K562 (cell line): ENCODE measurements at regions not wholly inside any gene's neighbourhood (a gene's known extent, or its start where the extent isn't known, plus 50 kb on each side); places are given as distances from the start of the nearest gene placed in this dataset.
"Not testable (repeated sequence)": the region's sequence is repeated elsewhere in the genome, so short reads cannot be mapped to it uniquely, and the experiment has no call there.

Experiments
- CCAR2 ChIP-seq: fragments of 200-400 bp; formaldehyde crosslinking; IDR thresholded peaks from 2 replicates; pipeline ENCODE4 v1.6.1; 2017; ENCODE audit warnings: mild to moderate bottlenecking, low read depth, low read length
- CEBPB ChIP-seq: fragments of 450-650 bp; IDR thresholded peaks from 2 replicates; pipeline ENCODE4 v1.6.1; 2016; ENCODE audit warnings: missing genetic modification characterization, missing compliant biosample characterization
- KLF6 ChIP-seq: fragments of 250-450 bp; sonication (Bioruptor Pico); IDR thresholded peaks from 2 replicates; pipeline ENCODE4 v1.4.0; 2020; ENCODE audit warnings: mild to moderate bottlenecking, moderate library complexity, borderline replicate concordance
- NFE2L1 ChIP-seq: fragments of 450-650 bp; IDR thresholded peaks from 2 replicates; pipeline ENCODE4 v1.6.1; 2016; ENCODE audit warnings: missing genetic modification characterization, low read depth, mild to moderate bottlenecking, missing compliant biosample characterization, moderate library complexity, borderline replicate concordance
- PRPF4 ChIP-seq: fragments of 200-400 bp; formaldehyde crosslinking; IDR thresholded peaks from one replicate; pipeline ENCODE4 v1.6.1; 2017; ENCODE audit warnings: low read length, low read depth, mild to moderate bottlenecking; ENCODE audit not compliant: insufficient read depth, poor library complexity, severe bottlenecking
- SIN3A ChIP-seq, 2 experiments: fragments of 150-350 bp in 1 of 2; IDR thresholded peaks; 2 replicates each; pipeline ENCODE4 v1.6.1; 2011 to 2016; ENCODE audit warnings: borderline replicate concordance in 2 of 2, low read depth in 2 of 2, low read length in 2 of 2, mild to moderate bottlenecking in 2 of 2, moderate library complexity in 2 of 2; ENCODE audit not compliant: control insufficient read depth in 1 of 2
- SOX6 ChIP-seq: fragments of 450-650 bp; IDR thresholded peaks from 2 replicates; pipeline ENCODE4 v1.6.1; 2014; ENCODE audit warnings: mild to moderate bottlenecking
- TCF7 ChIP-seq: sonication (generic); IDR thresholded peaks from 2 replicates; pipeline ENCODE4 v1.6.1; 2016; ENCODE audit warnings: antibody characterized with exemption, borderline replicate concordance
- TF ChIP-seq, protein P1 (sequence below), 3 experiments: IDR thresholded peaks in 2 of 3; conservative IDR thresholded peaks in 1 of 3; 2 replicates each; pipeline ENCODE4 v1.5.1; 2011 to 2012; ENCODE audit warnings: low read length in 3 of 3, mild to moderate bottlenecking in 3 of 3, control low read depth in 2 of 3, improper control_type of control experiment in 1 of 3, inconsistent platforms in 1 of 3, low read depth in 1 of 3, mixed read lengths in 1 of 3, moderate library complexity in 1 of 3; ENCODE audit not compliant: insufficient read depth in 2 of 3

DNA sequence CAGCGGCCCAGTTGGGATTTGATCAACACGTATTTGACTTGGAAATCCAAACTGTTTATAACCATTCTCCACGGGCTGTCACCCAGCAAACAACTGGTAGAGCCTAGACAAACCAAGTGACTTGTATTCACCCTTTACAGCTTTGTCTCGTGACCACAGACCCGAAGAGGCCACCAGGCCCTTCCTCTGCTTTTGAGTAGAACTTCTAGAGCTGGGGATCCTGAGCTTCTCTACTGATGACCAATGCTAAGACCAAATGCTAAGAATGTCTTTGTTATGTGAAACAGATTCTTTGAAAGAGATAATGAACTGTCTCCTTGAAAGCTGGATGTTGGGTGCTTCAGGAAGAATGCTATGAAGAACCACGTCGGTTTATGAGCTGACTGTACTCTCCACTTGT is 127.0 kb upstream of the METTL14 start:
- TF ChIP-seq NFE2L1; PRPF4; SIN3A (IDR thresholded peaks at IDR 0.05; ENCODE audit: borderline replicate concordance in 2 of 2, control insufficient read depth in 1 of 2, low read depth in 2 of 2, low read length in 2 of 2); KLF6 (CRISPR knock-in tag); SOX6; CCAR2; TCF7; CEBPB (tag): not testable (repeated sequence)
- TF ChIP-seq, protein P1, sequence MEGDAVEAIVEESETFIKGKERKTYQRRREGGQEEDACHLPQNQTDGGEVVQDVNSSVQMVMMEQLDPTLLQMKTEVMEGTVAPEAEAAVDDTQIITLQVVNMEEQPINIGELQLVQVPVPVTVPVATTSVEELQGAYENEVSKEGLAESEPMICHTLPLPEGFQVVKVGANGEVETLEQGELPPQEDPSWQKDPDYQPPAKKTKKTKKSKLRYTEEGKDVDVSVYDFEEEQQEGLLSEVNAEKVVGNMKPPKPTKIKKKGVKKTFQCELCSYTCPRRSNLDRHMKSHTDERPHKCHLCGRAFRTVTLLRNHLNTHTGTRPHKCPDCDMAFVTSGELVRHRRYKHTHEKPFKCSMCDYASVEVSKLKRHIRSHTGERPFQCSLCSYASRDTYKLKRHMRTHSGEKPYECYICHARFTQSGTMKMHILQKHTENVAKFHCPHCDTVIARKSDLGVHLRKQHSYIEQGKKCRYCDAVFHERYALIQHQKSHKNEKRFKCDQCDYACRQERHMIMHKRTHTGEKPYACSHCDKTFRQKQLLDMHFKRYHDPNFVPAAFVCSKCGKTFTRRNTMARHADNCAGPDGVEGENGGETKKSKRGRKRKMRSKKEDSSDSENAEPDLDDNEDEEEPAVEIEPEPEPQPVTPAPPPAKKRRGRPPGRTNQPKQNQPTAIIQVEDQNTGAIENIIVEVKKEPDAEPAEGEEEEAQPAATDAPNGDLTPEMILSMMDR (IDR thresholded peaks at IDR 0.05 in 2 of 3, conservative IDR thresholded peaks at IDR 0.05 in 1 of 3; ENCODE audit: insufficient read depth in 2 of 3, low read depth in 1 of 3, low read length in 3 of 3) = not testable (repeated sequence)
